Stimulated activated CD4-positive, alpha-beta T cell treated with anti-CD3 and anti-CD28 coated beads, TNF-alpha, amount 100 ng/mL, for 4 hours (primary cell): ENCODE measurements at regions not wholly inside any gene's neighbourhood (a gene's known extent, or its start where the extent isn't known, plus 50 kb on each side); places are given as distances from the start of the nearest gene placed in this dataset.
"Not testable (repeated sequence)": the region's sequence is repeated elsewhere in the genome, so short reads cannot be mapped to it uniquely, and the experiment has no call there.

ENCODE experiments used
- DNase-seq, 3 experiments: peaks; one replicate each; pipeline ENCODE4 v3.0.0-alpha.2; 2020; ENCODE audit warnings: low read depth in 3 of 3

GRCh38 chr12:125772403-125772802 is 707.2 kb downstream of the AACS start:
- no peak for DNase-seq

- DNase-seq, result no peak
Observed at GRCh38 chr12:125773033-125773640, 707.9 kb downstream of the AACS start.

- DNase-seq, result no peak
Observed at GRCh38 chr12:125775507-125775906, 710.3 kb downstream of the AACS start.

GRCh38 chr12:125776212-125776611 is 711.0 kb downstream of the AACS start:
- no peak for DNase-seq

GRCh38 chr12:125786143-125786542 is 720.9 kb downstream of the AACS start:
- no peak for DNase-seq

- no peak for DNase-seq
Observed at GRCh38 chr12:125794401-125794800, 729.2 kb downstream of the AACS start.

GRCh38 chr12:125797421-125798175 is 732.4 kb downstream of the AACS start:
- DNase-seq, result no peak

GRCh38 chr12:125804660-125805059 is 739.4 kb downstream of the AACS start:
- no peak for DNase-seq

- DNase-seq, result no peak
Observed at GRCh38 chr12:125824276-125824675, 759.0 kb downstream of the AACS start.

- no peak for DNase-seq
Observed at GRCh38 chr12:125835852-125836251, 770.6 kb downstream of the AACS start.

GRCh38 chr12:125836647-125837046 is 771.4 kb downstream of the AACS start:
- no peak for DNase-seq

GRCh38 chr12:125841332-125841731 is 776.1 kb downstream of the AACS start:
- DNase-seq, result no peak

GRCh38 chr12:125852116-125852515 is 786.9 kb downstream of the AACS start:
- DNase-seq, result no peak

- no peak for DNase-seq
Observed at GRCh38 chr12:125852679-125853078, 787.4 kb downstream of the AACS start.

- DNase-seq, result no peak
Observed at GRCh38 chr12:125853670-125854069, 788.4 kb downstream of the AACS start.

- DNase-seq, result no peak
Observed at GRCh38 chr12:125856366-125856765, 791.1 kb downstream of the AACS start.

- DNase-seq, result no peak
Observed at GRCh38 chr12:125856896-125857295, 791.7 kb downstream of the AACS start.

- no peak for DNase-seq
Observed at GRCh38 chr12:125860672-125861288, 795.5 kb downstream of the AACS start.

GRCh38 chr12:125861299-125862281 is 796.4 kb downstream of the AACS start:
- peak in 1 of 3 experiments; percentile 0 for DNase-seq

- not testable (repeated sequence) for DNase-seq
Observed at GRCh38 chr12:125865236-125865635, 800.0 kb downstream of the AACS start.

GRCh38 chr12:125871811-125872594 is 806.8 kb downstream of the AACS start:
- DNase-seq, result no peak
